ENCODE measurements at regions not wholly inside any gene's neighbourhood (a gene's known extent, or its start where the extent isn't known, plus 50 kb on each side); places are given as distances from the start of the nearest gene placed in this dataset.

DNA sequence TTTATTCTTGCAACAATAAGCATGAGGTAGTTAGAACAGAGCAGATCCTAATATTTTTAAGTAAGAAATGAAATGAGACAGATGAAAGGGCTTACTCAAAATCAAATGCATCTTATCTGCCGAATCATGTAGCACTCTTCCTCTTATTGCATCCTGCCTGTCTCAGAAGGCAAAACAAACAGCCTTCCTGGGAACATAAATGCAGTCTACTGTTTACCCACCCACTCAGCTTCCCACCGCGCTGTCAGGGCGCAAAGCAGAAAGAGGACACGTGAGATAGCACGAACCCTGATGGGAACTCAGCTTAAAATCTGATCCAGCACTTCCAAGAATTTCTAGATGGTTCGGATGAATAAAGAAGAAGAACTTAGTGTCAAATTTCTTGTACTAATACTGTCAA lies 114.4 kb upstream of the CDK1 start:
- DNase-seq, result no peak

DNA sequence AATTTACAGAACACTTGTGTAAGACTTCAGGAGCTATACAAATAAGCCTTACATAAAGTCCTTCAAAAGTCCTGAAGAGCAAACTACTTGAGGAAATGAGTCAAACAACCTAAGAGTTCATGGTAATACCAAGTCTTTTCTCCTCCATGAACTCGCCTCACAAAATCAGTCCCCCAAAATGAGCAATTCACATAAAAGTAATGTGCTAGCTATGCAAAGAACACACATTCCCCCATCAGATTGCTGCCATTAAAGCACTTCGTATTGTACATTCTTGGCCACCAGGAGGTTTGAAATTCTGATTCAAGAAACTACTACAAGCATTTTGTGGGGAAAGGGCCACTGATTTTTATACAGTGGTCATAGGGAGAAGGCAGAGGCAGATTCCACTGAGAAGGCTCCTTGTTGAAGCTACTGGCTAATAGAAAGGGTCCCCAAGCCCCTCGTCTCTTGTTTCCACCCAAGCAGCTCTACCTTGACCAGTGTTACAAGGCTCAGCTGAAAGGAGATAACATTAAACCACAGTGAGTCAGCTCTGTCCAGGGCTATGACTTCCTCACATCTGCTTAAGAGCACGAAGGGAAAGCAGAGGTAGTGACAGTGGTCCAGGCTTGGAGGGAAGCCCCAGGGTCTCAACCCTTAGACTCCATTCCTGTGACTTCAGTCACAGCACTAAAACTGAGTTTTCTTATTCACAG lies 115.2 kb upstream of the CDK1 start:
- DNase-seq, result no peak

DNA sequence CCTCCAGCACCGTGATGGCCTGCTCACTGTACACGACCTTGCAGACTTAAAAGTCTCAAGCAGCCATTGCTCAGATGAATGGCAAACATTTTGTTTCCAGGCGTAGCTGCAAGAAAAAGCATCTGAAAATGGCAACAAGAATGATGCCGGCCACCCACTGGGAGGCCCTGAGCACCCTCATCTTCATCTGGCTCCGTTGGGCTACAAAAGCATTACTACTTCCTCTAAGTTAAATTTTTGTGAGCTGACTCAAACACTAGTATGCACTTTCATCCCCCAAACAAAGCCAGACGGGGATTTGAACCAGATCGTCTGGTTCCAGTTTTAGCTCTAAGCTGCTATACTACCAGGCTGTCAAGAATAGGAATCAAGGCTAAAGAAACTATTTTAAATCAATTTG lies 116.6 kb upstream of the CDK1 start:
- DNase-seq, result no peak

DNA sequence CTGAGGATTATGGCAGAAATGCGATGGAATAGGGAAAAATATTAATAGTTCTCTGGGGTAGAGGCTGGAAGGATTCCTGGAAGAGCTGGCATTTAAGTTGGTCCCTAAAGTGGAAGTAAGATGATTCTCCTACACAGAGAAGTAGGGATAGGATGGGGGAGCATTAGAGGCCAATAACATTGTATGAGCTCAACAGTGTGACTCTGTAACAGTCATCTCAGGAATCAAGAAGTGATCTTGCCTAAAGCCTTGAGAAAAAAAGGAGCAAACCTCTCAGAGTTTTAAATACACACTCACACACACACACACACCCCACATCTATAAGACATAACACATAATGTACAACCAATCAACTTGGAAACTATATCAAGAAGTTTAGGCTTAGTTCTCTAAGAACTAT lies 117.7 kb upstream of the CDK1 start:
- no peak for DNase-seq

DNA sequence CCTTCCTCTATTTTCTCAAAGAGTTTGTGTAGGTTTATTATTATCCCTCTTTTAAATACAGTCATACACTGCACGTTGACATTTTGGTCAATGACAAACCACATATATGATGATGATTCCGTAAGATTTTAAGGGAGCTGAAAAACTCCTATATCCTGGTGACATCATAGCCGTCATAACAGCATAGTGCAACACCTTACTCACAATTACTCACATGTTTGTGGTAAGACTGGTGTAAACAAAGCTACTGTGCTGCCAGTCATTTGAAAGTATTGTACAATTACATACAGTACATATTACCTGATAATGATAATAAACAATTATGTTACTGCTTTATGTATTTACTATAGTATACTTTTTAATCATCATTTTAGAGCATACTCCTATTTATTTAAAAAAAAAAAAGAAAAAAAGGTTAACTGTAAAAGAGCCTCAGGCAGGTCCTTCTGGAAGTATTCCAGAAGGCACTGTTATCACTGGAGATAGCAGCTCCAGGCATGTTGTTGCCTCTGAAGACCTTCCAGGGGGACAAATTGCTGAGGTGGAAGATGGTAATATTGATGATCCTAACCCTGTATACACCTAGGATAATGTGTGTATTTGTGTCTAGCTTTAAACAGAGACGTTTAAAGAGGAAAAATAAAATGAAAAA lies 123.3 kb upstream of the CDK1 start:
- no peak for DNase-seq

DNA sequence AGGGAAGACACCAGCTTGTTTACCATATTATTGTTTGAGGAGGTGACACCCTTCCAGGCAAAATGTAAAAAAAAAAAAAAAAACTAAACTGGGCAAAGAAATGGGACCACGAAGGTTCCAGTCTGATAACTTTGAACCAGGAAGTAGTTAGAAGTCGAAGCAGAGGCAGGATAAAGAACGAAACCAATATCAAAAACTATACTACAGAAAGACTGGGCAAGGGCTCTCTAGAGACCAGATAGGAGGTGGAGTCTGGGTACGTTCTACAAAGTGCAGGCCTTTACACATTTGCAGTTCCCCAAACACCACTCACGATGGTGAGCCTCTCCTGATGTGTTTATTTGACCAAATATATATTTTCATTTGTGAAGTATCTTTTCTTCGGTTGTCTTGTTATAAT lies 125.7 kb upstream of the CDK1 start:
- no peak for DNase-seq

DNA sequence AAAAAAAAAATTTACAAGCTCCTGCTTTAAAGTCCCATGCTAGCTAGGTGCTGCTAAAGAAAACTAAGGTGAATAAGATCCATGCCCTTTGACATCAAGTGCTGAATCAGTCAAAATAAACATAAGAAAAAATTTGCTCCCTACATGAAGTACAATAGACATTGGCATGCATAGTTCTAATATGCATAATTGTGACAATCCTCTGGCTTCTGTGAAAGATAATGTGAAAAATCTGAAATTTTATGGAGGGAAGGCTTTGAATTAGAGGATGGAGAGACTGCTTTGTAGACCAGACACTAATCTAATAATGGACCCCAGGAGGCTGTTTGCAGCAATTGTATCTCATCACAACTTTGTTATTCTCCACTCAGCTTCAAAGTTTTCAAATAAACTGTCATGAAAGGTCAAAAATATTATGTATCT lies 127.9 kb upstream of the CDK1 start:
- DNase-seq, result no peak

DNA sequence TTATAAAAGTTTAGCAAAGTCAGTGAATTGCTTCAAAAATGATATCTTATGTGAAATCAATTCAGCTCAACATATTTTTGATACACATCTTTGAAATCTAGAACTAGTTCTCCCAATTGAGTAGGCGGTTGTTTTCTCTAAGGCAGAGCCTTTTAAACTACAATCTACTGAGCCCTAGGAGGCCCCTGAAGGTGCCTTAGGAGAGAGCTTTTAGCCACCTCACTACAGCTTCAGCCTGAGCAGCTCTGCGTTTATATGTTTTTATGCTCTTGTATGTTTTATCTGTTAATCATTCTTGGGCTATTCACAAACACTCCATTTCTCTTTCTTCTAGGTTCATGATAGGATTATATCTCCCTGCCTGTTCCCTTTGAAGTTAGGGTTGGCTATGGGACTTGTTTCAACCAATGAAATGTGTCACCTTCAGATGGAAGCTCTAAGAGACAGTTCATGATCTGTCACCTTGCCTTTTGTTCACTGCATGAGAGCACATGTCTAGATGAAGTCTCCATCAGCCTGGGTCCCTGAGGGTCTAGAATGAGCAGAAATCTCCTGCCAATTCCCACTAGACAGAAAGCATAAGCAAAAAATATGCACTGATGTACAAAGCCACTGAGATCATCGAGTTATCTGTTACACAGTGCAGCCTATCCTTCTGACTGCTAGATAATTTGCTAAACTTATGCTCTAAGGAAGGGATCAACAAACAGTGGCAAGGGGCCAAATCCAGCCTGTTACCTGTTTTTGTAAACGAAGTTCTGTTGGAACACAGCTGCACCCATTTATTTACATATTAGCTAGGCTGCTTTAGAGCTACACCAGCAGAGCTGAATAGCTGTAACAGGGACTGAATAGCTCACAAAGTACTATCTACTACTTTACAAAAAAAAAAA lies 128.5 kb upstream of the CDK1 start:
- DNase-seq, result no peak

DNA sequence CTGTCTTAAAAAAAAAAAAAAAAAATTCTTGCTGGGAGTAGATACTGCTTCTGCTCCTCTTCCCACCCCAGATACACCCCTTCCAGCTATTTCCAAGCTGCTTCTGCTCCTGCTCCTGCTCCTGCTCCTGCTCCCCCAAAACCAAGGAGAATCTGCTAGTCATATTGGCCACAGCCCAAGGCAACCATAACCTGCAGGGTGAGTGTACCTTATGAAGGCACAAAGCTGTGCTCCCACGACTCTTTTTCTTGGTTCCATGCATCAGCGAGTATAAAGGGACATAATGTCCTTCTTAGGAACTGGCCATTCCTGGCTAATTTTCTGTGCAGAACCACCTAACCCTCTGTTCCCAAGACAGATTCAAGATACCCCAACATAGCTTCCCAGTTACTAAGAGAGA lies 129.5 kb upstream of the CDK1 start:
- DNase-seq, result no peak

DNA sequence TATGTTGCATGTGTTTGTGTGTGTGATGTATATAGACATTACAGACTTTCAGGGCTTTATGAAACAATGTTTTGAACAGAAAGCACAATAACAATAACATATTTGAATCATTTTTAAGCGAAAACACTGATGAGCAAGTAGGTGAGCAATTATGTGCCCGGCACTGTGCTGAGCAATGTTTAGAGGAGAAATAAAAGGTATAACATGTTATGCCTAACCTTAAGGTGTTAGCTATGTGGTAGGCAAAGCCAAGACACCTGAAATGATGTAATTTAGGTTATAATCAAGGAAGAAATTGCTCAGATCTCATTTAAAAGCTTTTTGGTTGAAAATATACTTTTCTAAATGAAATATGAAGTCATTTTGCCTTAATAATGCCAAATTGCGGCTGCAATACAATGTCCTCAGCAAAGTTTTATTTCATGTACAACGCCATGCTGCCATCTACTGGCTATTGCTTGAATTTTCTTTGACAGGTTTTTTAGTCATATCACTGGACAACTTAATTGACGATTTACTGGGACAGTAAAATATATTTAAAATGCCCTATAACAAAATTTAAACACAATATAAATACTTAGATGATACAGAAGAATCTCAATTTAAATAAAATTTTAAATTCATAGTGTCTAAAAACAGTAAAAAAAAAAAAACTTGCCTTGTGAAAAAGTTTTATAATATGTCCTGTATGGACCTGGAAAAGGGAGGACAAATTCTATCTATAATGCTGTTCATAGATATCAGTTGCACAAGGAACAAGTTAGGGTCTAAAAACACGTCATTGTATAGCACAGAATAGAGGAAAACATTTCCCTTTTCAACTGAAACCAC lies 131.1 kb upstream of the CDK1 start:
- DNase-seq, result peak; percentile 15

DNA sequence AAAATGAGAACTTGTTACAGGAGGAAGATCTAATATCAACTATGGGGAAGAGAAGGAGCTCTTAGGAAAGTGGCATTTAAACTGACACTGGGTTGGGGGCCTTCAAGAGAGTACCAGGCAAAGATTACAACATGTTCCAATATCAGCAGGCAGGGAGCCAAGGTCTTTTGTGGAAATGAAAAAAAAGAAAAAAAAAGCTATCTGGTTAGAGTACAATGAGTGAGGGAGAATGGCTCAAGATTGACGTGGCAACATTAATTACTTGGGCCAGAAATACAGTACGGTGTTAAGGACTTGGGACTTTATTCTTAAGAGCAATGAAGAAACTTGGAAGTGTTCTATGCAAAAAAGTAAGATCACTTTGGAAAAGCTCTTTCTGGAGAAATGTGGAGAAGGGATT lies 132.3 kb upstream of the CDK1 start:
- no peak for DNase-seq

DNA sequence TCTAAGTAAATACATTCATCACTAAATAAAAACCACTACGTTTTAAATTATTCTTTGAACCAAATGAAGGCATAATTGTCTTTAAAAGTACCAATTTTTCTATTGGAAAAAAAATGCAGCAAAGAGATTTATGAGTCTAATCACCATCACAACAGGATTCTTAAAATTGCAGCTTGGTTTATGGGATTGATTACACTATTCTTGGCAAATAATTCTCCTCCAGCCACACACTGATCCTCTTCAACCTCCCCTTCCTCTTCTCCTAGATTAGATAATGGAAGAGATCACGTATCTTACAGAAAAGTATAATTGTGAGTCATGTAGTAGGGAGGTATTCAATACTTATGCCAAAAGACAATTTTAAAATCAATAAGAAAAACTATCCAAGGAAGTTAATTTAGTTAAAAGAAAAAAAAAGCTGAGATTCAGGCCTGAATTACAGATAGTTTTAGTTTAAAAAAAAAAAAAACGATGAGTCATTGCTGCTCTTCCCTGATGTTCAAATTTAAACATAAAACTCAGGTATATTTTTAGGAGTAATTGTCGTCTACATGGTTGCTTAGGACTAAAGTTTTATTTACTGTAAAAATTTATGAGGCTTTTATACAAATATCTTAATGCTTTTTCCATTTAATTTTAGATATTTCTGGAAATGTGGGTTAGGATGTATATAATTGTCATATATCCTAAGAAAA lies 133.7 kb upstream of the CDK1 start:
- no peak for DNase-seq

DNA sequence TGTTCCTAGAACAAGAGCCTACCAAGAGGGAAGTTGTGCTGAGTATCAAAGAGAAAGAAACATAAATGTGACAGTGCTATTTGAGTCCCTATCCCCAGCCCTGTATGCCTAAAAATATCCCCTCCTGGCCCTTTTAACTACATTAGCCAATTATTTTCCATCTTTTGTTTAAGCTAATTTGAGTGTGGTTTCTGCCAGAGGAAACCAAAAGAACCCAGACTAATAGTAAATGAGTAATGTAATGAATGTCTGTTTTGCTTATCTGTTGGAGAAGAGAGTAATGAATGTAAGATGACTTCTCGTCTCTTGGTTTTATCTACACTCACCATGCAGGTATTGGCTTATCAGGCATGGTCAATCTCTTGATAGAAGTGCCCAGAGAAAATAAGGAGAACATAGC lies 134.4 kb upstream of the CDK1 start:
- no peak for DNase-seq

DNA sequence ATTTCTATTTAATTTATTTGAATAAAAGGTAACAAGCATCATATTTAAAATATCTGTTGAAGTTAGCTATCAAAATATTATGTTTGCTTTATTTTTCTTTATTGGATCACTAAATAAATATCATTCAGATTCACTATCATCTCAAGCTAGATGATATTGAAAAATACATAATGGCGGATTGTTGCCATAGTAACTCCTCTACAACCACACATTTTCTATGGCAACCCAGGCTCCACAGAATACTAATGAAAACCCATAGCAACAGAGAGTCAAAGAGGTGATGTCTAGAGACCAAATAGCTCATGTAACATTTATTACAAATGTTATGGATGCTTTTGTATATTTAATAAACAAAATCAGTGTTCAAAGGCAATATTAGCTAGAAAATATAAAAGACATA lies 148.9 kb upstream of the CDK1 start:
- no peak for DNase-seq

DNA sequence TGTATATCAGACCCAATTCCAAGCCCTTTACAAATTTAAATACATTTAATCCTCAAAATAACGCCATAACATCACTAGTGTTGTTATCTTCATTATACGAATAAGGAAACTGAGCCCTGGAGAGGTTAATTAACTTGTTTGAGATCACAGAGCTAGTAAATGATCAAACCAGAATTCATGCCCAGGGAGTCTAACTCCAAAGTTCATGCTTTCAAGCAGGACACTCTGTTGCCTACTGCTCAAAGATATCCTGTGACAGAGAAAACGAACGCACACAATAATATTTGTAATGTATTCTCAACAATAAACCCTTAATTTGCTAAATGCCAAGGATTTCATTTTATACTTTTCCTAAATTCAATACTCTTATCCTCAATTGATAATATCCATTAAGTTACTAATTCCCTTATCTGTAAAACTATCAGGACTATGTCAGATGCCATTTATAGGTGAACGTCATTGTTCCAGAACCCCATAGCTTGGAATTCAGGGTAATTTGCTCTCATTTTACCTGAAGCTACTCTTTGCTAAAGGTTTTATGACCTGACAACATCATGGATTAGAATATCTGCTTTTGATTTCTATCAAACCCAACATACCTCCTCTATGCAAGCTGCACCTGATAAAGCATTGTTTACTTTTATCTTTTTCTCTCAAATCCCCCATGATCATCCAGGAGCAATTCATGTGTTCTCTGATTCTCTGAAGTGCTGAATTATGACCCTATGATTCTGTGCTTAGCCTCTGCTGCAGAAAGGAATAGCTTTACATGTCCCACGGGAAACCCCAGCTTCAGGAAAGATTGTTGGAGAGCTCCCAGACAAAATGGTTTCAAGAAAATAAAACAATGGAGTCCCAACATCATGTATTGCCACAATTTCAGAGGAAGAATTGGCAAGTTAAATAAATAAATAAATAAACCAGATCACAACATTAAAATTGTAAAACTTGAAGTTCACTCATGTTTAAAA lies 150.2 kb upstream of the CDK1 start:
- no peak for DNase-seq

DNA sequence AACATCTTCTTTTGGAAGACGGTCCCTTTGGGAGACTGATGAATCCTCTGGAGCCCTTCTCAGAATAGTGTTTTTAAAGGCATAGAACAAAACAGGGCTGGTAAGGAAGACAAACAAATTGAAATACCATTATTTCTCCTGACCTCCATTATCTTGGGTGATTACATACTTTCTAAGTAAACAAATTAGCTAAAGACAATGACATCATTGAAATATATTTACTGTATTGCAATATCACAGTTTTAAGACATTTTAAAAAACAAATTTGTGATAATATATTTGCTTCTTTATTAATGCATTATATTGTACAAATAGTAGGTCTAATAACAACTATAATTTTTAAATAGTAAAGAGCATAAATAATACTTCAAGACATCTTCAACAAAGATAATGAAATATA lies 152.2 kb upstream of the CDK1 start:
- DNase-seq, result no peak

DNA sequence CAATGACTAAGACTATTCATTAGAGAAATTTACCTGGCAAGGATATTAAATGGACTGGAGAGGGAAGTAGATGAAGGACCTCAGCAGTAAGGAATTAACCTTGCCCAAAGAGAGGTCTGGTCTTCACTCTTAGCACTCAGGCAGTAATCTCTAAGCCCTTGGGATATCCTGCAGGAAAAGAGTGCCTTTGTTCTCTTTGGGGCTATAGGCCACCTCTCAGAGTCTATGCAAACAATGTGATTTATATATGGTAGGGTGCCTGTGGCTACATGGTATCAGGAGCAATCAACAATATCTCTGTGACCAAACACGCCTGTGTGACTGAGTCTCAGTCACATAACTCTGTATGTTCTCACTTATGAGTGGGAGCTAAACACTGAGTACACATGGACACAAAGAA lies 154.7 kb upstream of the CDK1 start:
- DNase-seq, result no peak

DNA sequence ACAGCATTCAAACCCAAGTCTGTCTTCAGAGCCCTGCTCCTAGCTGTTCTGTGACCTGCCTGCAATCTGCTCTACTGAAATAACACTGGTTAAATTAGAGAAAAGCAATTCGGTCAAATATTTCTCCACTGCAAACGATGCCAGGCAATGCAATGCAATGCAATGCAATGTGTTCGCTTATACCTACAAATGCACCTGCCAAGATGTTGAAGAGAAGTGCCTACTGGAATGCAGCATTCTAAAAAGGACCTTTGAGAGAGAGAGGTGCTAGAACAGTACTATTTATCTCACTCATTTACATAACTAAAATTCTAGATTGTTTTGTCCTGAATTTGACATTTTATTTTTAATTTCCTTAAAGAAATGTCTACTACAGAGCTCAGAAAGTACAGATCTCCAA lies 157.3 kb upstream of the CDK1 start:
- no peak for DNase-seq

DNA sequence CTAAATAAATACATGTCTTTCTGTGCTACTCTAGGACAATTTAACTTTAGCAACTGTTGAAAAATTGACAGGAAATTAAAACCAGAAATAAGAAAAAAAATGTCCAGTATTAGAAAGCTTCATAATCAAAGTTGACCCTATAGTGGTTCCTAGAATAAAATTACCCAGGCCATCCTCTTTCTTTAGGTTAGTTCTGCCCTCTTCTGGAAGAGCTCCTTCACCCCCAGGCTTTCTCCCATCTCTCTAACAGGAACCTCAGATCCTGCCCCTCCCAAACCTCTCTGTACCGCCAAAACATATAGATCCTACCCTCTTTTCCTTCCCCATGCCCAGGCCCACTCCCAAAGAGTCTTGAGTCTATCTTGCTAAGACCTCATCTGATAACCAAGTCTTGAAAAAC lies 159.4 kb upstream of the CDK1 start:
- no peak for DNase-seq

DNA sequence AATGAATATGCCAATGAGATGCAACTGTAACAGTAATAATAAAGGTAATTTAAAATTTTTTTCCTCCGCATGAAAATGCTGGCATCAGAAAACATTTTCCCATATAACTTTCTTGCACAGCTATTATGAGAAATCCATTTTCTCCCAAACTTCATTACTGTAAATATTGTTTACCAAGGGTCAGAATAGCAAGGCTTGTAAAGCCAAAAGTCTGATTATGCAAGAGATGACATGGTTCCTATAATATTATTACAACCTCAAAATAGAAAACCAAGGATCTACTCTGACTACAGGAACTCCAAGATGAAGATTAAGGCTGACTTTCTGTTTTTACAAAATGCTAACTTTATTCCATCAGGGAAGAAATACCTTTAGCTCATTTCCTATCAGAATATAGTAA lies 162.7 kb upstream of the CDK1 start:
- no peak for DNase-seq

DNA sequence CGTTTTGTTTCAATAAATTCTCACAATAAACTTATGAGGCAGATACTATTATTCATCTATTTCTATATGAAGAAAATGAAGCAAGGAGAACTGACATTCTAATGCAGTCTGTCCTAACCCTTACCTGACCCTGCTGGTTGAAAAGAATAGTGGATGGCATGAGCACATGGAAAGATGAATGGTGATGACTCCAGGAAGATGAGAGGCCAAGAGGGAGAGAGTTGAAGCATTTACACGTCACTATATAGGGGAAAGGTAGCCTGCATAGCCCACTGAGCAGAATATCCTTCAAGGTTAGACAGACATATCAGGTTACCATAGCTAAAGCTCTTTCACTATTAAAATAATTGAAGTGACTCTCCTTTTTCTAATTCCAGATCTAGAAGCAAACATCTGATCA lies 163.9 kb upstream of the CDK1 start:
- DNase-seq, result no peak
